GM12865 (cell line): ENCODE measurements at regions not wholly inside any gene's neighbourhood (a gene's known extent, or its start where the extent isn't known, plus 50 kb on each side); places are given as distances from the start of the nearest gene placed in this dataset.

Source experiments
- DNase-seq: peaks from one replicate; pipeline ENCODE4 v3.0.0; 2010; ENCODE audit warnings: low read depth
- H3K4me3 ChIP-seq: 2 replicates; pipeline ENCODE4 v1.5.1; 2011; ENCODE audit warnings: mild to moderate bottlenecking, low read depth, low read length, control low read depth
- TF ChIP-seq, protein P1 (sequence below): IDR thresholded peaks from 2 replicates; pipeline ENCODE4 v1.5.1; 2011; ENCODE audit warnings: low read length, control low read depth, low read depth, inconsistent platforms; ENCODE audit not compliant: insufficient read depth; ENCODE audit errors: missing control alignments

GRCh38 chr20:57943291-57943690 lies 233.5 kb upstream of the PMEPA1 start:
- TF ChIP-seq, protein P1, sequence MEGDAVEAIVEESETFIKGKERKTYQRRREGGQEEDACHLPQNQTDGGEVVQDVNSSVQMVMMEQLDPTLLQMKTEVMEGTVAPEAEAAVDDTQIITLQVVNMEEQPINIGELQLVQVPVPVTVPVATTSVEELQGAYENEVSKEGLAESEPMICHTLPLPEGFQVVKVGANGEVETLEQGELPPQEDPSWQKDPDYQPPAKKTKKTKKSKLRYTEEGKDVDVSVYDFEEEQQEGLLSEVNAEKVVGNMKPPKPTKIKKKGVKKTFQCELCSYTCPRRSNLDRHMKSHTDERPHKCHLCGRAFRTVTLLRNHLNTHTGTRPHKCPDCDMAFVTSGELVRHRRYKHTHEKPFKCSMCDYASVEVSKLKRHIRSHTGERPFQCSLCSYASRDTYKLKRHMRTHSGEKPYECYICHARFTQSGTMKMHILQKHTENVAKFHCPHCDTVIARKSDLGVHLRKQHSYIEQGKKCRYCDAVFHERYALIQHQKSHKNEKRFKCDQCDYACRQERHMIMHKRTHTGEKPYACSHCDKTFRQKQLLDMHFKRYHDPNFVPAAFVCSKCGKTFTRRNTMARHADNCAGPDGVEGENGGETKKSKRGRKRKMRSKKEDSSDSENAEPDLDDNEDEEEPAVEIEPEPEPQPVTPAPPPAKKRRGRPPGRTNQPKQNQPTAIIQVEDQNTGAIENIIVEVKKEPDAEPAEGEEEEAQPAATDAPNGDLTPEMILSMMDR, result no peak
- no peak for DNase-seq
- H3K4me3 ChIP-seq, result no peak overlapping the region

DNA sequence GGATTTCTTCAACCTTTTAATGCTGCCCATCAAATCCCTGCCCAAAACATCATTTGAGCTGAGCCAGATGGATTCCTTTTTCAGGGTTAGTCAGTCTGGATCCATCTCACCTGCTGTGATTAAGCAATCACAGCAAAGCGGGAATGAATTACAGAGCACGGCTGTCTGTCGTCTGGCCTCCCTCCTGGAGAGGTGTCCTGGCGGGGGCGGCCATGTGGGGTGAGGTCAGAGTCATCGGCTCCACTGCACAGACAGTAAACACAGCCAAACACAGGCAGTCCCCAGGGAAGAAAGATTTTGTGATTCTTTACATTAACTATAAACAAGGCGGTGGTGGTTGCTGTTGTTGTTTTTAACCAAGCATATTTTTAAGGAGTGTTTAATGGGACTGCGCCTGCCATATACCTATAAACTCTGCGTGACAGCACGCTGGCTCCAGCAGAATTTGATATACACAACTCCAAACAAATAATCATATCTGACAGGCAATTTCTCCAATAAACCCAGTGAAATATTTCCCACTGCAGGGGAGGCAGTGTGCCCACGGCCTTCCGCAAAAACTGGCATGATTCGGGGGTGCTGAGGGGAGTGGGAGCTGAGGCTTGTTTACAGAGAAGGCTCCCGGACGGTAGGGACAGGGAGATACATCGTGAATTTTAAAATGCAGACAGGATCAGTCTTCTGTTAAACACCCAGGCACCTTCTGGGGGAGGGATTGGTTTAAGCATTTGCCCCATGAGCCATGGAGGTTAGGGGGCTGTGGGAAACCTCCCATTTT lies 232.0 kb upstream of the PMEPA1 start:
- no peak overlapping the region for H3K4me3 ChIP-seq
- no peak for DNase-seq
- TF ChIP-seq, protein P1, result no peak

DNA sequence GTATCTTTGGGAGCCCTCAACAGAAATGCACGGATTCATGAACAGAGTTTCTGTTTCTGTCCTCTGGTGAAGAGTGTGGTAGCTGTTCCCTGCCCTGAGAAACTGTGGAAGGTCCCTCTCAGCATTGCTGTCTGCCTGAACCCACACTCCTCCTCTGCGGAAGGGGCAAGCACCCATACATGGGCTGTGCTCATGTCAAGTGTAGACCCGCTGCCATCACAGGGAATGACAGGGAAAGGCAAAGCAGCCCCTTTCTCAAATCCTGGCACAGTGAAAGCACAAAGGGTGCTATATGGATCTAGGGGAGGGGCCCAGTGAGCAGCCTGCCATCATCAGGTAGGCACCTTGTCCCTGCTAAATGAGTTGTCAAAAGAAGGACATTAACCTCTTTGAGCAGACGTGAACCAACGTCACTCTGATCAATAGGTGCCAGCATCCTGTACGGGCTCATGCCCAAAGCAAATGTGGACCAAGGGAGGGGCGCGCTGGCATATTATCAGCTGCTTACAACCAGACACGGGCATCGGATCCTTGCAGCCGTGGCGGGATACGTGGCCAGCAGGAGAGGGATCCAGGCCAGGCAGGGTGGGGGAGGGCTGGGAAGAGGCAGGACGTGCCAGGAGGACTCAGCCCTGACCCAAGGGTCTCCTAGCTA lies 231.2 kb upstream of the PMEPA1 start:
- TF ChIP-seq, protein P1, result no peak
- no peak for DNase-seq
- no peak overlapping the region for H3K4me3 ChIP-seq

GRCh38 chr20:57940376-57940775 lies 230.6 kb upstream of the PMEPA1 start:
- no peak overlapping the region for H3K4me3 ChIP-seq
- TF ChIP-seq, protein P1, result no peak
- no peak for DNase-seq

DNA sequence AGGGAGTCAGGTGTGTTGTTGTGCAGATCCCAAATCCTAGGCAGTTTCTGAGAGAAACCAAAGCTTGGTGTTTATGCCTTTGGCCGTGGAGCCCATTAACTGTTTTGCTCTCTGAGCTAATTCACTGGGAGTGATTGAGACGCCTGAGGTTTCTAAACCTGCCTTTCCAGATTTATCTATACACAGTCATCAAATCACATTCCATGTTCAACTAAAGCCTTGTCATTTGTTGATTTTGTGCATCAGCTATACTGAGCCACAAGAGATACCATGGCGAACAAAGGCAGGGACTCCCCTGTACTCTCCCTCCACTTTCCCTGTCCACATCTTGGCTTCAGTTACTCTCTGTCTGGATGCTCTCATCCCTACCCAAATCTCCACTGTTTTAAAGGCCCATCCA lies 229.7 kb upstream of the PMEPA1 start:
- no peak overlapping the region for H3K4me3 ChIP-seq
- TF ChIP-seq, protein P1, result no peak
- DNase-seq, result no peak

DNA sequence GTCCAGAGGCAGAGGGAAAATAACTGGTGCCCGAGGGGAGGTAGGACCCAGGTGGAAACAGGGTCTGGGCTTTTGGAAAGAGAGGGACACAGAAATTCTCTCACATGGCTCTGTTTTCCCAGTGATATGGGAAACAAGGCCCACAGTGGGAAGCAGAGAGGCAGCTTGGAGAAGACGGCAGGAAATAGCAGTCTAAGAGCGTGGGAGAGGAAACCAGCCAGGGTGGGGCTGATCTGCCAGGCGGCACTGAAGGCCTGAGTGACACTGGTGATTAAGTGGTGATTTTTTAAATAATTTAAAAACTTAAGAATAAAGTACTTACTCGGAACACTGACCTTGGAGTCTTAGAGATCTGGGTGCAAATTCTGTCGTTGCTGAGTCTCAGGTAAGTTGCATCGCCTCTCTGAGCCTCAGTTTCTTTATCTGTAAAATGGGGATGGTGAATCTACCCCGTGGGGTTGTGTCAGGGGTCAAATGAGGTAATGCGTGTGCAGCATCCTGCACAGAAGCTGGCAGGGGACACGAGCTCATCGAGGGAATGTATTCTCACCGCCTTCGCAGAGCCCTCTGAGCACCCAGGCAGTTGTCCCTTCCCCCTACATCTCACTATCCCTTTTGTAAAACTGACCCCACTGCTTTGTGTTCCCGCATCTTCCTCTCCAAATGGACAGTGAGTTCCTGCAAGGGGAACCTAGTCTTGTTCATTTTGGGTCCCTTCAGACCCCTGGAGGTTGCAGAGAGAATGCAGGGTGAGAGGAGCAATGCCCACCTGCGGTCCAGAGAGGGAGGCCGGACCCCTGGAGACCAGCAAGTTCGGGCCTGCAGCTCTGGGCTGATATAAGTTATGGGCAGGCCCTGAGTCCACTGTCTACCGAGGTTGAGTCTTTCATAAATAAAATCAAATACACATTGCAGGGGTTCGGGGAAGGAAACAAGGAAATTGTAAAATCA lies 228.6 kb upstream of the PMEPA1 start:
- TF ChIP-seq, protein P1, result no peak
- no peak overlapping the region for H3K4me3 ChIP-seq
- no peak for DNase-seq
